GM19239 (cell line): ENCODE measurements at regions not wholly inside any gene's neighbourhood (a gene's known extent, or its start where the extent isn't known, plus 50 kb on each side); places are given as distances from the start of the nearest gene placed in this dataset.

Experiments used
- DNase-seq: peaks from one replicate; pipeline ENCODE4 v3.0.0; 2011; ENCODE audit warnings: low spot score; ENCODE audit not compliant: insufficient read length
- FAIRE-seq: peaks from 2 replicates; lab custom pipeline; 2011; peaks lifted over from hg19 to GRCh38; lab: Jason Lieb, UNC

GRCh38 chr6:20312606-20313005, 89.1 kb upstream of the E2F3 start:
- no peak for FAIRE-seq
- DNase-seq = no peak

GRCh38 chr6:20313051-20313450, 88.6 kb upstream of the E2F3 start:
- FAIRE-seq = no peak
- DNase-seq = no peak

GRCh38 chr6:20313960-20314530, 87.6 kb upstream of the E2F3 start:
- no peak for DNase-seq
- FAIRE-seq = no peak

DNA sequence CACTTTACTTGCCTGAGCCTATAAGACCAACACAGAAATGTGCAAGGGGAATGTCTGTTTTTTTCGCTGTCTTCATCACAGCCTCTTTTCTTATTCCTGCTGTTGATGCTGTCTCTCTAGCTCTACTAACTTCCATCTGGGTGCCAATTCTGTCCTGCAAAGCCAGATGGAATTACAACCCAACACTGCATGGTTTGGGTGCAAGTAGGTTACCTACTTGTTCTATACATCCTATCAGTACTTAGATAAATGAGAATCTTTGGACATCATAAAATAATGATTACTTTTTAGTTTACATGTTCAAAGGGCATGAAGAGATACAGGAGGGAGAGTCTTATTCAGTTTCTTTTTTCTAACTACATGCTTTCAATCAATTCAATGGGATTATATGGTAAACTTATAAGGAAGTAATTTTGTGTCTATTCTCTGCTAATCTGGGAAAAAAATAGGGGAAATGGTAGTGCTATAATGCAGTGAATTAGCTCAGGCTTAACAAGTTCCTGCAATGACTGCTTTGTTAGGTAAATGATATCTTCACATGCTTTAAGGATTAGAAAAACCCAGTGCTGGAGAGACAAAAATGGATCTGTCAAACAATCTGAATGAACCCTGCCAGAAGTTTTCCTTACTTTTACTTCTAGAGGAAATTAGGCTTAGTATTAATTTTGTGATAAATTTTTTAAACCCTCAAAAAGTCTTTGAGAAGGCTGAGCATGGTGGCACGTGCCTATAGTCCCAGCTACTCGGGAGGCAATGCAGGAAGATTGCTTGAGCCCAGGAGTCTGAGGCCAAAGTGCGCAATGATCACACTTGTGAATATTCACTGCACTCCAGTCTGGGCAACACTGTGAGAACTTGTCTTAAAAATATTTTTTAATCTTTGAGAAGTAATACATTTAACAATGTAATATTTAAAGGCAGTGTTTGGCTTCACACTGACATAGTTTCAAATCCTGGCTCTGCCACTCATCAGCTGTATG, 86.5 kb upstream of the E2F3 start:
- DNase-seq = no peak
- FAIRE-seq = no peak

DNA sequence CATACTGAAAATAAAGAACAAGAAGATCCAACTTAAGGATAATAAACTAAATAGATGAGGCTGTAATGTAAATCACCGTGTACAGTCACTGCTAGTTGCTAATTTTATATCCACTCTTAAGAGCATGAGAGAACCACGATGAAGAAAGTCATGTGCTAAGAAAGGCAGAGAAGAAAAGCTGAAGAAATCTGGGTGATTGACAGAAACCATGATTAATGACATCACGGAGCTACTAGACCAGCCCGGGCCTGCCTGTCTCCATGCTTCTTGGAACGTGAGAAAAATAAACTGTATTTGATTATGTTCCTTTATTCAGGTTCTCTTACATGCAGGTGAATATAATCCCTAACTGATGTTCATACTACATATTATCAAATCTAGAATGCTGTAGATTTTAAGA, 84.2 kb upstream of the E2F3 start:
- no peak for FAIRE-seq
- no peak for DNase-seq

DNA sequence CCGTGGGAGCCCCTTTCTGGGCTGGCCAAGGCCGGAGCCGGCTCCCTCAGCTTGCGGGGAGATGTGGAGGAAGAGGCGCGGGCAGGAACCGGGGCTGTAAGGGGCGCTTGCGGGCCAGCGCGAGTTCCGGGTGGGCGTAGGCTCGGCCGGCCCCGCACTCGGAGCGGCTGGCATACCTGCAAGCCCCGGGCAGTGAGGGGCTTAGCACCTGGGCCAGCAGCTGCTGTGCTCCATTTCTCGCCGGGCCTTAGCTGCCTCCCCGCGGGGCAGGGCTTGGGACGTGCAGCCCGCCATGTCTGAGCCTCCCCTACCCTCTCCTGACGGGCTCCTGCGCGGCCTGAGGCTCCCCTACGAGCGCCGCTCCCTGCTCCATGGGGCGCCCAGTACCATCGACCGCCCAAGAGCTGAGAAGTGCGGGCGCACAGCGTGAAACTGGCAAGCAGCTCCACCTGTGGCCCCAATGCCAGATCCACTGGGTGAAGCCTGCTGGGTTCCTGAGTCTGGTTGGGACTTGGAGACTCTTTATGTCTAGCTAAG, 82.8 kb upstream of the E2F3 start:
- no peak for FAIRE-seq
- DNase-seq = no peak

DNA sequence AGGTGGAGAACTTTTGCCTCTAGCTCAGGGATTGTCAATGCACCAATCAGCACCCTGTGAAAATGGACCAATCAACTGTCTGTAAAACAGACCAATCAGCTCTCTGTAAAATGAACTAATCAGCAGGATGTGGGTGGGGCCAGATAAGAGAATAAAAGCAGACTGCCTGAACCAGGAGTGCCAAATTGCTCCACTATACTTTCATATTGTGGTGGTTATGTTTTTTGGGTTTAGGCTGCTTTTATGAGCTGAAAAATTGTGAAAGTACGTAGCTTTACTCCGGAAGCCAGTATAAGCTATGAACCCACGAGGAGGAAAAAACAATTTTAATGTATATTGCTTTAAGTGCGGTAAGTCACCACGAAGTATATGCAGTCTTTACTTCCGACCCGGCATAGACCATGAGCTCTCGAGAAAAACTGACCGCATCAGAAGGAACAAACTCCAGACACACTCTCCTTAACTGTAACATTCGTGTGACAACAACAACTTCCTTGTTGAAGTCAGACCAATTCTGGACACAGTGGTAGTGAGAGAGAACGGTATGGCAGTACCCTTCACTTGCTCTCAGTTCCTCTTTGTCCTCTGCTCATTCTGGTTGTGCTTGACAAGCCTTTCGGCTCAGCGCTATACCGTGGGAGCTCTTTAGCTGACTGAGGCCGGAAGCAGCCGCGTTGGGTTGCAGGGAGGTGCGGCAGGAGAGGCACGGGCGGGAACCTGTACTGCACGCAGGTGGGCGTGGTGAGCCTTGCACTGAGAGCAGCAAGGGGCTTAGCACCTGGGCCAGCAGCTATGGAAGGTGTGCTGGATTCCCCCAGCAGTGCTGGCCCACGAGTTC, 81.9 kb upstream of the E2F3 start:
- peak; percentile 98 for FAIRE-seq

DNA sequence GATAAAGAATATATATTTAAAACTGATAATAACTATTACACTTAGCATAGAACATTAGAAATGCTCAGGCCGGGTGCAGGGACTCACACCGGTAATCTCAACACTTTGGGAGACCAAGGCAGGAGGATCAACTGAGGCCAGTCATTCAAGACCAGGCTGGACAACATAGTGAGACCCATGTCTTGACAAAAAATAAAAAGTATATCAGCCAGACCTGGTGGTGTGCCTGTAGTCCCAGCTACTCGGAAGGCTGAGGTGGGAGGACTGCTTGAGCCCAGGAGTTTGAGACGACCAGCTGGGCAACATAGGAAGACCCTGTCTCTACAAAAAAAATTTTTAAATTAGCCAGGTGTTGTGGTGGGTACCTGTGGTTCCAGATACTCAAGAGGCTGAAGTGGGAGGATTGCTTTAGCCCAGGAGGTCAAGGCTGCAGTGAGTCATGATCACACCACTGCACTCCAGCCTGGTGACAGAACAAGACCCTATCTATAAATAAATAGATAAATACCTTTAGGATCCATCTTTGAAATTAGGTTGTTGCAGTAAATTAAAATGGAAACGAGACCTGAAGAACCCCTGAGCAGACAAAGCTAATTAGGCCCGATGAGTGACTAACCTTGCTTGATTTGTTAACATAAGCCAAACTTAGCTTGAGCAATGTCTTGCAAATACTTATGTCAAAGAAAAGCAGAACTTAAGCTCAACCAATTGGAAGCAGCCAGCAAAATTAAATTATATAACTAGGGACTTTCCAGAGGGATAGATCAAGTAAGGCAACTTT, 75.8 kb upstream of the E2F3 start:
- FAIRE-seq = no peak
- DNase-seq = no peak

More for the DNA sequence above, 81.9 kb upstream of the E2F3 start:
- DNase-seq = peak; percentile 85

DNA sequence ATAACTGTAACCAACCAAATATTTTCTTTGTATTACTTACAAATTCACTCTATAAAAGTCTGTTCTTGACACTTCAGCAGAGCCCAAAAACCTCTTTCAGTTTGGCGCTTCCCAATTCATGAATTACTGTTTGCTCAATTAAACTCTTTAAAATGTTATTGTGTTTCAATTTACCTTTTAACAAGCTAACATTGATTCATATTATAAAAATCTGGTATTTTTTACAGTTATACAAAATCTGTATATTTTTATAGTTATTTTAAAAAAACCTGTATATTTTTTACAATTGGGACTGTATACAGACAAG, 75.3 kb upstream of the E2F3 start:
- FAIRE-seq (no peak), DNase-seq (no peak)

- no peak for FAIRE-seq
- no peak for DNase-seq
Measured at GRCh38 chr6:20327141-20327540, 74.5 kb upstream of the E2F3 start.

DNA sequence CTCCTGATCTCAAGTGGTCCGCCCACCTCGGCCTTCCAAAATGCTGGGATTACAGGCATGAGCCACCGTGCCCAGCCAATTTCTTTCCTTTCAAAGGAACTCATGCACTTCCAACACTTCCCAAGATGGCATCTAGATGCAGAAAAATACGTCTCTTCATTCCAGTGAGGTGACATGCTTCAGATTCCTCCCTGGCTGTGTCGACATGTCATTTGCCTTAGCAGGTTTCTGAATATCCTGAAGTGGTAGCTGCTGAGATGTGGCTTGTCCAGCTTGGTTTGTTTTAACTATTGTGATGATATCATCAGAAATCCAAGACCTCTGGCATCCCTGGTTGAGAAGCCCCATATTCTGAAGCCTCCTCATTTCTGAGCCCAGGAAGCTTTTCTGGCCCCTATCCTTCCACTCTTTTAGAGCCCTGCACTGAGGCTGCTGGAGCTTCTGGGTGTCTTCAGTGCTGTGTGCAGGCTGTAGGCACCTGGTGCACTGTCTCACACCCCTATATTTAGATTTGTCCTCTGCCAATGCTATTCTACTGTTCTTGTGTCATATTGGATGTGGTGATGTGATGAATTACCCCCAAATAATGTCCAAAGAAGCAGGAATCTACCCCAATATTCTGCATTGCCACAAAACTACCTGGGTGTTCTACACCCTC, 73.3 kb upstream of the E2F3 start:
- FAIRE-seq = no peak
- DNase-seq = no peak

GRCh38 chr6:20328924-20329300, 72.8 kb upstream of the E2F3 start:
- FAIRE-seq (no peak), DNase-seq (no peak)

DNA sequence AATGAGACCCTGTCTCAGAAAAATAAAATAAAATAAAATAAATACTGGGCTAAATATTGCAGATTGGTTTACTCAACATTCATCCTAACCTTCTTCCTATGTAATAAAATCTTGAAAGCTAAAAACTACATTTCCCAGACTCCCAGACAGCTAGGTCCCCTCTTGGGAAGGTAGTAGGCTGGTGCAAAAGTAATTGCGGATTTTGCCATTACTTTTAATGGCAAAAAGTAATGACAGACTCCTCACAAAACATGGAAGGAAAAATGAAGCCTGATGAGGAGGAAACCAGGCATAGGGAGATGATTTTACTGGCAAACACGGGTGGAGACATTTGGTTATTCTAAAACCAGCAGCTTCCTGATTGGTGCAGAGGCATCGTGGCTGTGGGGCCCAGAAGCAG, 70.6 kb upstream of the E2F3 start:
- FAIRE-seq = no peak
- no peak for DNase-seq

DNA sequence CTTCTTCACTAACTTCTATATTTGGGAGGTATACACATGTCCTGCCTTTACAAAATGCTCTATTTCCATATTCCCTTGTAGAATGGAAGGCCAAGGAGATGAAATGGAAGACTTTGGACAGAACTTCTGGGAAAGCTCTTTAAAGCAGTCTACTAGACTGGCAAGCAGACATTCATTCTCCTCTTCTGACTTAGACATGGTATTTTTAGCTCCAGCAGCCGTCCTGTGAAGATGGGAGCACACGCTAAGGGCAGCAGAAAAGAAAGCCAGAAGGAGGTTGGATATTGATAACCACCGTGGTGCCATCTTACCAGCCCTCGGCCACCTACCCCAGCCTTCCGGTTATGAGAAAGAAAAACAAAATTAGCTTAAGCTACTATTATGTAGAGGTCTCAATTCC, 70.1 kb upstream of the E2F3 start:
- DNase-seq (no peak), FAIRE-seq (no peak)

DNA sequence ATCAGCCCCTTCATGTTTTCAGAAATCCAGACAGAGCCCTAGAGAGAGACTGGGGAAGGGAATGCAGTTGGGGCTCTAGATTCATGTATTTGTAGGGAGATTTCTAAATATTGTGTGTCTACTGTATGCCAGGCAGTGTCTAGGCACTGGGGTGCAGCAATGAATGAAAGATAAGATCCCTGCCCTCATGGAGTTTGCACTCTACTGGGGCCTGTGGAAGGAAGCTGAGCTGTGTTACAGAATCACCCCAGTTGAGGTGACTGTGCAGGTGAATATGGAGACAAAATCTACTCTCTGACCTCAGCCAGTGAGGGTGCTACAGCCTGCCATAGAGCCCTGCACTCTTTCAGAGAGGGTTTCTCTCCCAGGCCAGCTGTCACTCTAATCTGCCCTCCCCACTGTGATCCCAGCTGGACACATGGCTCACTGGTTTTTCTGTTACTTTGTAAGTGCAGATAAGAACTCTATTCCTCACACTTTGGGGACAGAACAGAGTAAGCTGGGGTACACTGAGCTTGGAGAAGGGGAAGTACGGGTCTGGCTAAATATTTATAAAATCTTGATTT, 69.2 kb upstream of the E2F3 start:
- DNase-seq (no peak), FAIRE-seq (no peak)

GRCh38 chr6:20333721-20334269, 67.9 kb upstream of the E2F3 start:
- DNase-seq (no peak), FAIRE-seq (no peak)

DNA sequence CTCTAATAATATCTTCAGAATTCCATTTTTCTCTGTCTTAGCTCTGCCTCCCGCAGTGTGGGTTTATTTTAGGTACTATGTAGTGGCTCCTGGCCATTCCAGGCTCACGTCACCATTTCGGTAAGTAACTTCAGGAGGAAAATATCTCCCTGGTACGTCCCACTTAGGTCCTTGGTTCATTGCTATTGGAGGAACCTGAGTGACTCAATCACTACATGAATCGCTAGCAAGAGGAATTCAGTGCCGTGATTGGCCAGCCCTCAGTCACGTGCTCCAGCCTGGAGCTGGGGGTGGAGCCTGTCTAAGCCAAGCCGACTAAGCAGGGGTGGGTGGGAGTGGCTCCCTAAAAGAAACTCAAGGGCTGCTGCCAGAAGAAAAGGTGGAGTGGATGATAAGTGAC, 67.3 kb upstream of the E2F3 start:
- DNase-seq = no peak
- FAIRE-seq = no peak

DNA sequence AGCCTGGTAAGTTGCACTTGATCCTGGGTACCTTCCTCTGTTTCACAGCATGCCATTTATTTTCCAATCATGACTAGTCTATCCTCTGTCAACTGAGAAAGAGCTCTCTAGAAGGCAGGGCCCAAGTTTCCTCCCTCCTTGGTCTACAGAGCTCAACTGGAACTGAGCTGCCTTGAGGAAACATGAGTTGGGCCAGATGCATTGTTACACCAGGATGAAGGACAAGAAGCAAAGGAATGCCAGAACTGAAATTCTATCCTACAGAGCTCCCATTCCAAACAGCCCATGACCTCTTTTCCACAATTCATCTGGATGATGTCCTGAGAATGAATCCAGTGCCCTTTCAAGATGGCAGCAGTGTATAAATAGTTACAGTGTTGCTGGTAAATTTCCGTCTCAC, 66.7 kb upstream of the E2F3 start:
- DNase-seq = no peak
- FAIRE-seq = no peak

GRCh38 chr6:20335872-20336271, 65.8 kb upstream of the E2F3 start:
- no peak for FAIRE-seq
- no peak for DNase-seq
